ENCODE measurements at regions not wholly inside any gene's neighbourhood (a gene's known extent, or its start where the extent isn't known, plus 50 kb on each side); places are given as distances from the start of the nearest gene placed in this dataset.

DNA sequence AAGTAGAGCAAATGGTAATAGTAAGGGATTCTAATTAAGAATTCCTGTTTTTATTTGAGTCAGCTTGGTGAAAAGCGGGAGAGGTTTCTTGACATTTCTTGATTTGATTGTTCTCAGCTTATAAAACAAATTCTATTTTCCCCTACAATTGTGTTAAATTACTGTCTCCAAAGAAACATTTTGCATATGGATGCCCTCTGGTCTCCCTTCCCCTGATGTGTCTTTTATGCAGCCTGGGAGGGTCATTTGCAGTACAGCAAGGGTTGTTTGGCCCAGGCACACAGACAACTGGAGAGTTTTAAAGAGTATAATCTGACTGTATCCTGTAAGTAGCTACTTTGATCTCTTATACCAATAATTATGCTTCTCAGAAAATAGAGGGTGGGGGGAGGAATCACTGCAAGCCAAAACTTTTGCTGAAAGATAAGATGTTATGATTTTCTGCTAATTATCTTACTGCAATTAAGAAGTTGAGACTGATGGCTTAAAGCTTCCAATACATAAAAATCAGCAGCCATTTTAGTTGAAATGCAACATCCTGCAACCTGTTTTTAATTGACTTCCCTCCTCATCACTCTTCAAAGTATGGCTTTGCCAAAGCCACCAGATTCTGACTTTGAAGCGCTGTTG lies 204.1 kb upstream of the SEMA6A start:
- no peak for DNase-seq
- H3K4me1 Mint-ChIP-seq: peaks cover 52 to 56% of the 10 kb centered on the region in 2 experiments
- H2BK20ac ChIP-seq (ENCODE audit: low read depth, low read length, poor library complexity, severe bottlenecking): no peak overlapping the region
- no peak overlapping the region for H3K4me2 ChIP-seq (ENCODE audit: insufficient read depth, insufficient read length, low read length)
- no peak overlapping the region for H2BK15ac ChIP-seq (ENCODE audit: low read depth, low read length)
- no CpG with 5 or more reads among the region's 2 CpGs for WGBS (ENCODE audit: extremely low coverage, insufficient read length, low lambda C conversion rate)
- H3K27ac Mint-ChIP-seq: peak overlapping the region in 1 of 3 experiments; percentile 95; a peak in 5 of 7 replicates
- TF ChIP-seq, protein P1, sequence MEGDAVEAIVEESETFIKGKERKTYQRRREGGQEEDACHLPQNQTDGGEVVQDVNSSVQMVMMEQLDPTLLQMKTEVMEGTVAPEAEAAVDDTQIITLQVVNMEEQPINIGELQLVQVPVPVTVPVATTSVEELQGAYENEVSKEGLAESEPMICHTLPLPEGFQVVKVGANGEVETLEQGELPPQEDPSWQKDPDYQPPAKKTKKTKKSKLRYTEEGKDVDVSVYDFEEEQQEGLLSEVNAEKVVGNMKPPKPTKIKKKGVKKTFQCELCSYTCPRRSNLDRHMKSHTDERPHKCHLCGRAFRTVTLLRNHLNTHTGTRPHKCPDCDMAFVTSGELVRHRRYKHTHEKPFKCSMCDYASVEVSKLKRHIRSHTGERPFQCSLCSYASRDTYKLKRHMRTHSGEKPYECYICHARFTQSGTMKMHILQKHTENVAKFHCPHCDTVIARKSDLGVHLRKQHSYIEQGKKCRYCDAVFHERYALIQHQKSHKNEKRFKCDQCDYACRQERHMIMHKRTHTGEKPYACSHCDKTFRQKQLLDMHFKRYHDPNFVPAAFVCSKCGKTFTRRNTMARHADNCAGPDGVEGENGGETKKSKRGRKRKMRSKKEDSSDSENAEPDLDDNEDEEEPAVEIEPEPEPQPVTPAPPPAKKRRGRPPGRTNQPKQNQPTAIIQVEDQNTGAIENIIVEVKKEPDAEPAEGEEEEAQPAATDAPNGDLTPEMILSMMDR (conservative IDR thresholded peaks at IDR 0.05): no peak
- H2BK5ac ChIP-seq (ENCODE audit: insufficient read length, low read length): no peak overlapping the region
- no peak overlapping the region for H2AK5ac ChIP-seq (ENCODE audit: insufficient read length, low read length)
- H3K14ac ChIP-seq (ENCODE audit: insufficient read depth, low read length): no peak overlapping the region
- H3K36me3 Mint-ChIP-seq (ENCODE audit: insufficient read depth in 1 of 3, low read depth in 3 of 3): peaks cover 0 to 4% (median 2%) of the 10 kb centered on the region in 3 experiments; a peak in 1 of 7 replicates
- no peak overlapping the region for H3K23ac ChIP-seq (ENCODE audit: insufficient read length, low read depth, low read length)
- H2AFZ ChIP-seq (ENCODE audit: low read length): no peak overlapping the region
- no peak overlapping the region for H2BK120ac ChIP-seq (ENCODE audit: low read depth, low read length, poor library complexity, severe bottlenecking)
- H3K4ac ChIP-seq (ENCODE audit: low read depth, low read length): no peak overlapping the region
- H3K27me3 ChIP-seq (ENCODE audit: insufficient read depth, low read length): no peaks in the 10 kb centered on the region
- no peak overlapping the region for H3K56ac ChIP-seq (ENCODE audit: insufficient read length, low read depth, low read length)
- no peak overlapping the region for H4K91ac ChIP-seq (ENCODE audit: insufficient read length, low read depth, low read length)
- no peak overlapping the region; a peak in 1 of 5 replicates for H3K4me3 Mint-ChIP-seq
- H3K9ac ChIP-seq (ENCODE audit: extremely low read depth, insufficient read length, low read length): no peak overlapping the region
- no peak overlapping the region for H4K8ac ChIP-seq (replicated peaks; ENCODE audit: insufficient read length, low read depth, low read length)
- no peaks in the 10 kb centered on the region for H4K20me1 ChIP-seq (ENCODE audit: control insufficient read depth, insufficient read depth, insufficient read length)
- no peak overlapping the region for H4K5ac ChIP-seq (ENCODE audit: insufficient read length, low read depth, low read length)
- H2BK12ac ChIP-seq (ENCODE audit: insufficient read length, low read depth, low read length): no peak overlapping the region
- no peak overlapping the region for H3T11ph ChIP-seq (ENCODE audit: low read length)
- H3K23me2 ChIP-seq (ENCODE audit: insufficient read length, low read depth, low read length, poor library complexity, severe bottlenecking): no peaks in the 10 kb centered on the region
- no peaks in the 10 kb centered on the region for H3K79me1 ChIP-seq (ENCODE audit: insufficient read depth, low read depth, low read length, poor library complexity, severe bottlenecking)
- peaks cover 1% of the 10 kb centered on the region for H3K4me1 ChIP-seq (ENCODE audit: insufficient read depth, low read length)
- H3K79me2 ChIP-seq (ENCODE audit: insufficient read depth, low read length): no peaks in the 10 kb centered on the region
- no peaks in the 10 kb centered on the region; the same call in 1 of the 2 replicates for H3K27me3 Mint-ChIP-seq (ENCODE audit: low read depth)
- H3K9me3 Mint-ChIP-seq: peaks cover 0 to 1% of the 10 kb centered on the region in 2 experiments; a peak in 2 of 5 replicates
- no peak overlapping the region for H3K18ac ChIP-seq (ENCODE audit: insufficient read length, low read depth, low read length)
- H3K27ac ChIP-seq (ENCODE audit: insufficient read length, low read depth, low read length): no peak overlapping the region
- no peaks in the 10 kb centered on the region for H3K9me3 ChIP-seq (ENCODE audit: control insufficient read depth, low read depth, low read length)
